ENCODE measurements at regions not wholly inside any gene's neighbourhood (a gene's known extent, or its start where the extent isn't known, plus 50 kb on each side); places are given as distances from the start of the nearest gene placed in this dataset.

DNA sequence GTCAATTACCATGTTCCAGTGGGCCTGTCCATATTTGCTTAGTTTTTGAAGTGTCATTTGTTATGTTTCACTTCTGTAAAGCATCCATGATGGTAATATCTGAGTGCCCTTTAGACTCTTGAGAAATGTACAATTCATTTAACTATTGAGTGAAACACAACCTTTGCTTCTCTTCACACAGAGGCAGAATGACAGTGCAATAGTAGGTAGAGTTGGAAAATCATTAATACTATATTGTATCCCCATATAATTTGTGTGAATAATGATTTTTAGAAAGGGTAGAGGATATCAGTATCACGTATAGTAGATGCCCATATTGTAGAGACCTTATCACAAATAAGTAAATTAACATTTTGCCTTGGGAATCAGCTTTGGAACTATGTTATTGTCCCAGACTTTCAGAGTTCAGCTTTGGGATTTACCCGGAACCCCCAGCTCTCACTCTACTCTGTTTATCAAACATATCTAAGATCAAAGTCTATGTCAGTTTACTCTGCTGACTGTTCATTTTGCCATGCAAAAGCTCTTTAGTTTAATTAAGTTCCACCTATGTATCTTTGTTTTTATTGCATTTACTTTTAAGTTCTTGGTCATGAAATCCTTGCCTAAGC, 172.7 kb upstream of the NOL4 start:
- TF ChIP-seq ZNF24 (IDR thresholded peaks at IDR 0.05) (no peak), SMC3 (IDR thresholded peaks at IDR 0.05; ENCODE audit: borderline replicate concordance, low read length) (no peak), MAX (IDR thresholded peaks at IDR 0.05; ENCODE audit: low read depth, low read length) (no peak), EP300 (IDR thresholded peaks at IDR 0.05; ENCODE audit: borderline replicate concordance in 1 of 2, control insufficient read depth in 1 of 2, low read depth in 2 of 2, low read length in 2 of 2) (no peak), BRCA1 (IDR thresholded peaks at IDR 0.05; ENCODE audit: low read depth, low read length) (no peak), YY1 (IDR thresholded peaks at IDR 0.05; ENCODE audit: low read depth, low read length) (no peak), PAX8 (IDR thresholded peaks at IDR 0.05) (no peak), PML (IDR thresholded peaks at IDR 0.05; ENCODE audit: low read length) (no peak)

Measured in GM12878 (cell line).